B cell (primary cell): ENCODE measurements at regions not wholly inside any gene's neighbourhood (a gene's known extent, or its start where the extent isn't known, plus 50 kb on each side); places are given as distances from the start of the nearest gene placed in this dataset.

Experiments used
- ATAC-seq: fragments of 200-7000 bp; cut with Tn5 transposase; one replicate; pipeline ENCODE4 v1.10.0; 2021; ENCODE audit warnings: low read depth, mild to moderate bottlenecking, moderate number of reproducible peaks, moderate library complexity
- CTCF ChIA-PET: fragments of 350-600 bp; sonication (Branson Sonifier 250); formaldehyde crosslinking; loops from one replicate; lab custom pipeline; 2021; ENCODE audit warnings: antibody characterized with exemption, inconsistent platforms; lab: Charles Lee
- POLR2A ChIA-PET: fragments of 350-600 bp; sonication (Branson Sonifier 250); formaldehyde crosslinking; loops from one replicate; lab custom pipeline; 2021; ENCODE audit warnings: antibody characterized with exemption; lab: Charles Lee
- DNase-seq: peaks from one replicate; pipeline ENCODE4 v3.0.0; 2013
- H2AFZ ChIP-seq: 2 replicates; pipeline ENCODE4 v1.6.1; 2012; ENCODE audit warnings: mild to moderate bottlenecking, low read depth, low read length; ENCODE audit not compliant: insufficient read depth, poor library complexity, severe bottlenecking
- H3K27ac ChIP-seq, 2 donors: 1 replicate in 1 of 2; 2 replicates in 1 of 2; pipeline ENCODE4 v1.5.1; 2012 to 2013; ENCODE audit warnings: low read length in 2 of 2, mild to moderate bottlenecking in 2 of 2, moderate library complexity in 1 of 2
- H3K27me3 ChIP-seq, 4 experiments: fragments of 200-600 bp in 1 of 4; sonication (generic) in 1 of 4; replicated peaks in 1 of 4; 1 replicate in 2 of 4; 2 replicates in 2 of 4; pipeline versions ENCODE4 v1.6.1 to v1.7.0; 2013 to 2016; ENCODE audit warnings: low read length in 3 of 4, mild to moderate bottlenecking in 2 of 4, mixed read lengths in 1 of 4, moderate library complexity in 1 of 4; ENCODE audit not compliant: insufficient read depth in 4 of 4, control insufficient read depth in 3 of 4; ENCODE audit errors: control extremely low read depth in 1 of 4
- H3K36me3 ChIP-seq, 2 experiments: replicated peaks in 1 of 2; 1 replicate in 1 of 2; 2 replicates in 1 of 2; pipeline versions ENCODE4 v1.6.1 to v1.7.1; 2013; ENCODE audit warnings: low read length in 1 of 2; ENCODE audit not compliant: insufficient read depth in 2 of 2, control insufficient read depth in 1 of 2; ENCODE audit errors: control extremely low read depth in 1 of 2, extremely low read depth in 1 of 2
- H3K4me1 ChIP-seq, 2 donors: fragments of 200-600 bp in 1 of 2; sonication (generic) in 1 of 2; 1 replicate in 1 of 2; 2 replicates in 1 of 2; pipeline versions ENCODE4 v1.5.1 to v1.6.1; 2013 to 2017; ENCODE audit warnings: low read length in 2 of 2; ENCODE audit not compliant: control insufficient read depth in 2 of 2, insufficient read depth in 2 of 2
- H3K4me2 ChIP-seq: replicated peaks from 2 replicates; pipeline ENCODE3; 2012; ENCODE audit warnings: mild to moderate bottlenecking, low read depth, low read length; ENCODE audit not compliant: poor library complexity, severe bottlenecking
- H3K4me3 ChIP-seq, 5 experiments: fragments of 200-600 bp in 1 of 5; sonication (generic) in 1 of 5; 1 replicate in 3 of 5; 2 replicates in 2 of 5; pipeline versions ENCODE4 v1.5.1 to v1.7.0; 2011 to 2016; ENCODE audit warnings: low read length in 4 of 5, mild to moderate bottlenecking in 4 of 5, low read depth in 2 of 5, control low read depth in 1 of 5, moderate library complexity in 1 of 5; ENCODE audit not compliant: insufficient read depth in 1 of 5; ENCODE audit errors: control extremely low read depth in 1 of 5, extremely low read depth in 1 of 5
- H3K79me2 ChIP-seq: fragments of 200-600 bp; sonication (generic); one replicate; pipeline ENCODE4 v1.6.0; 2016; ENCODE audit warnings: low read length; ENCODE audit not compliant: control insufficient read depth, insufficient read depth
- H3K9ac ChIP-seq: fragments of 200-600 bp; sonication (generic); 2 replicates; pipeline ENCODE4 v1.6.1; 2017; ENCODE audit warnings: mild to moderate bottlenecking, low read length, moderate library complexity
- H3K9me3 ChIP-seq, 3 donors: one replicate each; pipeline versions ENCODE4 v1.6.1 to v1.7.1; 2013; ENCODE audit warnings: low read length in 2 of 3; ENCODE audit not compliant: control insufficient read depth in 2 of 3, insufficient read depth in 1 of 3; ENCODE audit errors: control extremely low read depth in 1 of 3
- H4K20me1 ChIP-seq: 2 replicates; pipeline ENCODE4 v1.6.0; 2012; ENCODE audit warnings: mild to moderate bottlenecking, low read length; ENCODE audit not compliant: insufficient read depth, control insufficient read depth, poor library complexity, severe bottlenecking
- H3K27ac Mint-ChIP-seq: one replicate; pipeline ENCODE4 v1.8.0; 2021; ENCODE audit warnings: mixed read lengths
- H3K27me3 Mint-ChIP-seq: one replicate; pipeline ENCODE4 v1.8.0; 2021; ENCODE audit warnings: mixed read lengths
- H3K4me1 Mint-ChIP-seq: one replicate; pipeline ENCODE4 v1.8.0; 2021; ENCODE audit warnings: mixed read lengths
- H3K4me3 Mint-ChIP-seq: one replicate; pipeline ENCODE4 v1.8.0; 2021; ENCODE audit warnings: mixed read lengths
- H3K9me3 Mint-ChIP-seq: one replicate; pipeline ENCODE4 v1.8.0; 2022; ENCODE audit warnings: mixed read lengths; ENCODE audit not compliant: insufficient read depth
- CTCF ChIP-seq: fragments of 200-600 bp; IDR thresholded peaks from one replicate; pipeline ENCODE4 v1.8.0; 2022; ENCODE audit warnings: antibody characterized with exemption, mild to moderate bottlenecking
- EZH2 ChIP-seq: IDR thresholded peaks from 2 replicates; pipeline ENCODE4 v1.6.1; 2012; ENCODE audit warnings: borderline replicate concordance, low read depth, mild to moderate bottlenecking, moderate library complexity, low read length; ENCODE audit not compliant: insufficient read depth, poor library complexity, severe bottlenecking
- WGBS: methylation state at CpG from one replicate; pipeline ENCODE4 v1.1.5; 2013; ENCODE audit warnings: missing lambda C conversion rate; ENCODE audit not compliant: insufficient coverage; 5-methylcytosine and 5-hydroxymethylcytosine counted together
- intact Hi-C: fragments of 100-400 bp; cut with micrococcal nuclease; formaldehyde crosslinking; loops from one replicate; pipeline ENCODE4 v1.10.0; 2022

- no peak overlapping the region for H3K27ac ChIP-seq
- H4K20me1 ChIP-seq = no peaks in the 10 kb centered on the region
- ATAC-seq (no peak), DNase-seq (no peak)
- H3K27me3 Mint-ChIP-seq = no peaks in the 10 kb centered on the region
- H3K9me3 ChIP-seq = peaks cover 0 to 4% (median 0%) of the 10 kb centered on the region in 3 donors
- no peak overlapping the region for H3K4me2 ChIP-seq
- no peak overlapping the region for H3K4me3 Mint-ChIP-seq
- ChIA-PET CTCF (no interaction called here), POLR2A (no interaction called here)
- H3K36me3 ChIP-seq = no peaks in the 10 kb centered on the region
- peaks cover 2% of the 10 kb centered on the region for H3K9me3 Mint-ChIP-seq
- no peak for TF ChIP-seq CTCF
- no peak for TF ChIP-seq EZH2
- 82% methylated on average over 6 of the region's 7 CpGs for WGBS
- no peaks in the 10 kb centered on the region for H3K27me3 ChIP-seq
- no peak overlapping the region for H2AFZ ChIP-seq
- no peaks in the 10 kb centered on the region for H3K4me1 ChIP-seq
- H3K4me3 ChIP-seq = no peak overlapping the region
- H3K4me1 Mint-ChIP-seq = no peaks in the 10 kb centered on the region
- intact Hi-C loops = no loop called here
- H3K9ac ChIP-seq = no peak overlapping the region
- H3K79me2 ChIP-seq = no peaks in the 10 kb centered on the region
- no peak overlapping the region for H3K27ac Mint-ChIP-seq
These were observed 676.7 kb upstream of the TENM3 start for GRCh38 chr4:181566490-181566889.

GRCh38 chr4:181569553-181569952 is 673.6 kb upstream of the TENM3 start:
- H4K20me1 ChIP-seq = no peaks in the 10 kb centered on the region
- Mint-ChIP-seq H3K4me1 (no peaks in the 10 kb centered on the region), H3K27me3 (no peaks in the 10 kb centered on the region), H3K4me3 (no peak overlapping the region), H3K27ac (no peak overlapping the region), H3K9me3 (peaks cover under 1% of the 10 kb centered on the region)
- H3K9me3 ChIP-seq = peaks cover 0 to 4% (median 0%) of the 10 kb centered on the region in 3 donors
- TF ChIP-seq EZH2 (no peak), CTCF (no peak)
- H3K4me3 ChIP-seq = no peak overlapping the region
- no peak overlapping the region for H3K4me2 ChIP-seq
- no peaks in the 10 kb centered on the region for H3K27me3 ChIP-seq
- no peak overlapping the region for H3K27ac ChIP-seq
- WGBS = no CpG with 5 or more reads among the region's 2 CpGs
- H3K36me3 ChIP-seq = no peaks in the 10 kb centered on the region
- no peaks in the 10 kb centered on the region for H3K79me2 ChIP-seq
- ATAC-seq (no peak), DNase-seq (no peak)
- intact Hi-C loops = no loop called here
- no peak overlapping the region for H3K9ac ChIP-seq
- ChIA-PET CTCF (no interaction called here), POLR2A (no interaction called here)
- no peak overlapping the region for H2AFZ ChIP-seq
- no peaks in the 10 kb centered on the region for H3K4me1 ChIP-seq
